CD4-positive, alpha-beta T cell treated with Interleukin-15 for 4 hours (primary cell): ENCODE measurements at regions not wholly inside any gene's neighbourhood (a gene's known extent, or its start where the extent isn't known, plus 50 kb on each side); places are given as distances from the start of the nearest gene placed in this dataset.

Source experiments
- DNase-seq: peaks from one replicate; pipeline ENCODE4 v3.0.0-alpha.2; 2020; ENCODE audit warnings: low spot score

DNA sequence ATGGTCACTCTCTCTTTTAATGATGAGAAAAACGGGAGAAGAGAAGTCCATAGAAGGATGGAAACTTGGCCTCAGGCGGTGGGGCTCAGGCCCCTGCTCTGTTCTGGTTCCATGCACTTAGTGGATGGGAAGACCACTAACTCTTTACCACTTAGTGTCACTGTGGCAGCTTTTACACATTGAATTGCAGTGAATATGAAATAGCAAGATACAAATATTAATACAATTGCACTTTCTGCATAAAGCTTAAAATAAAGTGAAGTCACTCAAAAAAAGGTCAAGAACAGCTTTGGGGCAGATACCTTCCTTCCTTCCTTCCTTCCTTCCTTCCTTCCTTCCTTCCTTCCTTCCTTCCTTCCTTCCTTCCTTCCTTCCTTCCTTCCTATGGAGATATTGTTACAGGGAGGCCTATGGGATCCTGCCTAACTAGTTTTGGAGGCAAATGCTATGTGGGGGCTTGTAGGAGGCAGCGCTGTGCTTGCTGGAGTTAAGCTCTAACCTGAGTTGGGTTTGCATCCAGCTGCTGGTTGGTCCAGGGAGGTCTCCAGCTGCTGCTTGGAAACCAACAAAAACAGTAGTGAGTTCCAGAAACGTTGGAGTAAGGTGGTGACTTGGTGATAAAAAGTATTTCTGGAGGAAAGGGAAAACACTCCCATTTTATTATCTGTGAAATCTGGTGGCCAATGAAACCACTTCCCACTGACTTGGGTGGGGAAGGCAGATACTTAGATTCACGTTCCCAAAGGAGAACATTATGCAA lies 62.3 kb upstream of the NKX2-2 start:
- no peak for DNase-seq

DNA sequence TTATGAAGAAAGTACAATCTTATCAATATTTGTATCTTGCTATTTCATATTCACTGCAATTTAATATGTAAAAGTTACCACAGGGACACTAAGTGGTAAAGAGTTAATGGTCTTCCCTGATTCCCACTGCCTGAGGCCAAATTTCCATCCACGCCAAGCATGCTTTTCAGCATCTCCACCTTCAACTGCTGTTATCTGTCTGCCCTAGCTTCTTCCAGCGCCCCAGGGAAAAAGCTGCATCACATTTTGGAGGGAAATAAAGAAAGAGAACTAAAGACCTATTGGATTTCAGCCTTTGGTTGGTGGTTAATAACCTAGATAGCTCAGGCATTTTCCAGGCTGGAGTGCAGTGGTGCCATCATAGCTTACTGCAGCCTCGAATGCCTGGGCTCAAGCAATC lies 61.3 kb upstream of the NKX2-2 start:
- no peak for DNase-seq

DNA sequence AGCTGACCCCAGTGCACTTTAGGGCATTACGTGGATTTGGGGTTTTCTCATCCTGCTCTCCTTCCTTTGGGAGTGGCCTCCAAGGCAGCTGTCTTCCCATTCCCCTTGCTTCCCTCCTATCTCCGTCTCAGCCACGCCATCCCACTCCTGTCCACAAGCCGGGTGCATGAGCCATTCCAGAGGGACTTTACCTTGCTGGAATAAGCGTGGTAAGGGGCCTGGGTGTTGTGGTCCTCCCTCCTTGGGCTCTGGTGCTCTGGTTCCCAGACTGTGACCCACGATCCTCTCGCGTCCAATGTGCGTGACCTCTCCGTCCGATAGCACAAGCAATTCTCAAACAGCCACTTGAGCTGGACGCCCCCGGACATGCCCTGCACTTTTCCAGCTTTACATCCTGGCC lies 60.6 kb upstream of the NKX2-2 start:
- DNase-seq = no peak

DNA sequence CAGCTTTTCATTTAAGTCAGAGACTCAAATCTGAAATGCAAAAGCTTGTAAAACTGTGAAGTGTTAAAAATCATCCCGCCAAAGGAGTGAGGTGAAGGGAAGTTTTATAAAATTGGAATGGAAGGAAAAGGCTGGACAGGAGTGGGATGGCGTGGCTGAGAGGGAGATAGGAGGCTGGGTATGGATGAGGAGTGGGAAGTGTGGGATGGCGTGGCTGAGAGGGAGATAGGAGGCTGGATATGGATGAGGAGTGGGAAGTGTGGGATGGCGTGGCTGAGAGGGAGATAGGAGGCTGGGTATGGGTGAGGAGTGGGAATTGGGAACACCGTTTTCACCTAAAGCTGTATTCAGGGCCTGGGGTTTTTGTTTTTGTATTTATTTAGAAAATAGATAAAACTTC lies 59.4 kb upstream of the NKX2-2 start:
- no peak for DNase-seq

DNA sequence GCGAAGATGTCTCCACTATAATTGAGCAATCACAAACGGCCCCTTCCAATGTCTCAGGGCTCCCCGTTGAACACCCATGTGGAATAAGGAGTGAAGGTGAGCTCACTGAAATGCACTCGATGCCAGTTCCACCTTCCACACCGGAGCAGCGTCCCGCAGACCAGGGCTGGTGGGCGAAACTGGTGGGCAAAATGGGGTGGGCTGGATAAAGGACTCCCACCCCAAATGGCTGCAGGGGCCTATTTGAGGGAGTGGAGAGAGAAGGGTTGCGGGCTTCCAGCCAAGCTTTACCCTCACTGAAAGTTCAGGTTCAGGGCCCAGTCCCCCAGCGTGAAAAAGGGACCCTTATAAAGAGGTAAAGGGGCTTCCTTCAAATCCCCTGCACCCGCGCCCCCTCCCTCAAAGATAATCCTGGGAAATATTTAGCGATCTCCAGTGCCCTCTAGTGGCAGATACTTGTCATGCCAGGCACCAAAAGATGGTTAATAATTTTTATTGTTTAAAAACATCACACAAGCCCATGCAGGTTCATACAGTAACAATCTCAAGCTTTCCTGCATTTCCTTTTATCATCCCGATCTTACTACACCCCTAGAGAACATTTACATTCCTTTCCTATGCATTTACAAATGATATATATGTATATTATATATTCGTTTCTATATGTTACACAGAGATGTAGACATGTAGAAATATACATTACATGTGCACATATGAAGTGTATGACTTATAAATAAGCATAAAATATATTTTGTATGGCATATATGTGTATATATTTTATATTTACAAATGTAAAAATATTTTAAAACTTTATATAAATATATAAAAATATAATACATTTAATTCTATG lies 58.2 kb upstream of the NKX2-2 start:
- DNase-seq = peak; percentile 32

DNA sequence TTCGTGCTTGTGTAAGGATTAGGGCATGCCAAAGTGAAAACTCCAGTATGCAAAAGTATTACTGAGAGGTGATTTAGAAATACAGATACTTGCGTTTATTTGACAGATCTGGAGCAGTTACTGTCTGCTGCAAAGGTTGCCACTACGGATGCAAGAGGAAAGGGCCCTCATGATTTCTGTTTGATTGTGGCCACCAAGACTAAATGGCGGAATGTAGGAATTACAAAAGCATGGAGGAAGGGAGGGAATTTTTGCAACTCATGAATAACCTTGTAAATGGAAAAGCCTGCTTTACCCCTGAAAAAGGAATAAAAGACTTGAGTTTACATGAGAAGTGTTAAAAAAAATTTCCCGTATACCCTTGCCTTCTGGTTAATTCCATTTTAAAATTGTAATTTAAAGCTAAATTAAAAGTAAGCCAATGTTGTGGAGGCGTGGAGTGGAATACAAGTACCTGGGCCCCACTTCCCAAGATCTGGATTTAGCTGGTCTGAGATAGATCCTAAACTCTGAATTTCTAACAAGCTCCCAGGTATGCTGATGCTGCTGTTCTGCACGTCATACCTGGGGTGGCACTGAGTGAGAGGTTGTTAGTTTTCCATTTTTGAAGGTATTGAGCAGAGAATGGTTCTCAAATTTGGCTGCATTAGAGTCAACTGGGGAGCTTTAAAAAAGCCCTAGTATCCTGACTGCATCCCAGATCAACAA lies 56.6 kb upstream of the NKX2-2 start:
- DNase-seq = no peak

DNA sequence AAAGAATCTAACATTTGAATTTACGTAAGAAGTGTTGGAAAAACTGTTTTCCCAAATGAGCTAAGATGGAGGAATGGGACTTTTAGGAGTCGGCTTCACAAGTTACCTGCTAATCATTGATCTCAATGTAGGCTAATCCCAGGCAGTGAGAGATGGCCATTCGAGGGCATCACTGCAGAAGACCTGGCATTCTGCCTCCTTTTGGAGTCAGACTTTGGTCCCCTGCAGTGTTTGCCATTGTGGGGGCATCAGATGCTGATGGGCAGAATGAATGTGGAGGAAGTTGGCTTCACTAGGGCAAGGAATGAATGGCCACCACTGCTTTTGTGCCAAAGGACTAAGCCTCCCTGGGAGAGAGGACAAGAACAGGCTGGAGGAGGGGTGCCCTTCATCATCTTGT lies 55.7 kb upstream of the NKX2-2 start:
- DNase-seq = no peak

DNA sequence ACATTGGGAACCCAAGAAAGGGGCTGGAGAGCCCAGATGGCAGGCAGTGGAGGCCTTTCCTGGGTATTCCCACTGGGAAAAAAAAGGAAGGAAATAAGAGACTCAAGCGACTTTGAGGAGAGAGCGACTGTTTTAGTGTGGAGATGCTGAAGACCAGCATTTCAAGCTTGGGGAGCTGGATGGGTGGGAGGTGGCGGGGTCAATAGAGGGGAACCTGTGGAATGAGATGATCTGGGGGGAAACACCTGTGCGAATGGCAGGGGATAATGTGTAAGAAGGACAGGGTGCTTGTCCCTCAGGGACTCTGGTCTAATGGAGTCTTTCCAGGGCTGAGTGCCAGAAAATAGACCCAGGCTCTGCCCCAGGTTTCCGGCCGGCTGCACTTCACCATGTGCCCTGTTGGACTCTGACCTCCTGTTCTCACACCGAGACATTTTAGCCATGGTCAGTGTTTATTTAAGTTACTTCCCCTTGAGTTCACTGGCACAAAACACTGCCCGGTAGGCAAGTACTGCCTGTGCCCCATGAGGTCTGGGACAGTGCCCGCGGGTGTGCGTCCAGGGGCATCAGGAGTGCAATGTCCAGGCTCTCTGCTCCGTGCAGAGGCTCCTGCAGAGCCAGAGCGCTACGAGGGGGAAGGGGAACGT lies 50.4 kb upstream of the NKX2-2 start:
- no peak for DNase-seq
